GF-D8 (cell line): ENCODE measurements at regions not wholly inside any gene's neighbourhood (a gene's known extent, or its start where the extent isn't known, plus 50 kb on each side); places are given as distances from the start of the nearest gene placed in this dataset.
"Not testable (repeated sequence)": the region's sequence is repeated elsewhere in the genome, so short reads cannot be mapped to it uniquely, and the experiment has no call there.

Experiments used
- DNase-seq: peaks from one replicate; lab custom pipeline; 2025; lab: John Stamatoyannopoulos, UW

- DNase-seq = no peak
Observed at GRCh38 chr5:104088876-104089778, 526.5 kb upstream of the NUDT12 start.

GRCh38 chr5:104084896-104085295, 522.3 kb upstream of the NUDT12 start:
- no peak for DNase-seq

- DNase-seq = no peak
Observed at GRCh38 chr5:104082754-104083153, 520.2 kb upstream of the NUDT12 start.

- no peak for DNase-seq
Observed at GRCh38 chr5:104081232-104081631, 518.6 kb upstream of the NUDT12 start.

GRCh38 chr5:104080646-104081175, 518.1 kb upstream of the NUDT12 start:
- no peak for DNase-seq

- DNase-seq = not testable (repeated sequence)
Observed at GRCh38 chr5:104079861-104080645, 517.5 kb upstream of the NUDT12 start.

GRCh38 chr5:104071887-104072286, 509.3 kb upstream of the NUDT12 start:
- no peak for DNase-seq

GRCh38 chr5:104062621-104063377, 500.2 kb upstream of the NUDT12 start:
- no peak for DNase-seq

GRCh38 chr5:104061707-104062106, 499.1 kb upstream of the NUDT12 start:
- no peak for DNase-seq

- no peak for DNase-seq
Observed at GRCh38 chr5:104053353-104053649, 490.7 kb upstream of the NUDT12 start.

GRCh38 chr5:104052558-104053352, 490.2 kb upstream of the NUDT12 start:
- no peak for DNase-seq

GRCh38 chr5:104050436-104050835, 487.8 kb upstream of the NUDT12 start:
- DNase-seq = no peak

- DNase-seq = no peak
Observed at GRCh38 chr5:104049752-104050151, 487.2 kb upstream of the NUDT12 start.

- no peak for DNase-seq
Observed at GRCh38 chr5:104048231-104048630, 485.6 kb upstream of the NUDT12 start.

GRCh38 chr5:104045987-104046386, 483.4 kb upstream of the NUDT12 start:
- no peak for DNase-seq

- not testable (repeated sequence) for DNase-seq
Observed at GRCh38 chr5:104039871-104040270, 477.3 kb upstream of the NUDT12 start.

- DNase-seq = not testable (repeated sequence)
Observed at GRCh38 chr5:104037136-104037535, 474.5 kb upstream of the NUDT12 start.

GRCh38 chr5:104033186-104033585, 470.6 kb upstream of the NUDT12 start:
- not testable (repeated sequence) for DNase-seq

GRCh38 chr5:104024538-104024937, 461.9 kb upstream of the NUDT12 start:
- DNase-seq = no peak

GRCh38 chr5:104023739-104024138, 461.1 kb upstream of the NUDT12 start:
- DNase-seq = no peak

- DNase-seq = no peak
Observed at GRCh38 chr5:104019956-104020355, 457.4 kb upstream of the NUDT12 start.
